HG03135 (cell line): ENCODE measurements at regions not wholly inside any gene's neighbourhood (a gene's known extent, or its start where the extent isn't known, plus 50 kb on each side); places are given as distances from the start of the nearest gene placed in this dataset.
"Not testable (repeated sequence)": the region's sequence is repeated elsewhere in the genome, so short reads cannot be mapped to it uniquely, and the experiment has no call there.

Experiments used
- ATAC-seq: cut with Tn5 transposase; IDR thresholded peaks from one replicate; pipeline ENCODE4 v1.9.1; 2021; ENCODE audit warnings: mild to moderate bottlenecking, moderate library complexity; ENCODE audit not compliant: unreplicated experiment

GRCh38 chr4:132809298-132810032 lies 339.6 kb upstream of the PCDH10 start:
- no peak for ATAC-seq

DNA sequence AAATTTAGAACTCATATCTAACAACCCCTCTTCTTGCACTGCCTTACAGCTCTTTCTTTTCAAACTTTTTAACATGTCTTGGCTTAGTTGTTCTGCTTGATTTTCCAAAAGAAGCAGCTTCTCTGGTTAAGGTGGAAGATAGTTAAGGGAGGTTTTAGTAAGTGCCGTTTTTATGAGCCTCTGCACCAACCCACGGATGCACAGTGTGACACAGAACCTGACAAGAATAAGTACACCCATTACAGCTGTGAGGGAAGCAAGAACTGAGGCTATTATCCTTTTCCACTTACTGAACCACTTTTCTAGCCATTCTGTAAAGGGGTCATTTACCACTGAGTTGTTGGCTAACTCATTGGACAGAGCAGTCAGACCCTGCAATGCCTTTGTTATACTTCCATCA lies 336.0 kb upstream of the PCDH10 start:
- ATAC-seq: not testable (repeated sequence)

DNA sequence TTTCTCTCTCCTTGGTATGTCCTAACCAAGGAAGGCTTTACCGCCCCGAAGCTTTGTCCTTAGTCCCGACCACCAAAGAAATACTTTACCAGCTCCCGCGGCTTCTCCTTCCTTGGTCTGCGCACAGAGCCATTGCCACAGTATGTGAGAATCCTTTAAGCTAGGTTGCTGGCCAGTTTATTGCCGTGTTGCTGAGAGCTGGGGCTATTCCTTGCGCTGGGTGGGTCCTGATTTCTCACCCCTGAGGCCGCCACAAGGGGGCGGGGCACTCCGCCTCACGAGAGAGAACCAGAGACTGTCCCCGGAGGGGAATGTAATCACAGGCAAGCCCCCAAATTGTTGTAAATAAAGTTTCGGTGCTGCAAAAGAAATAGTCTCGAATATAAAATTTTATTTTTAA lies 331.0 kb upstream of the PCDH10 start:
- ATAC-seq: no peak

- ATAC-seq: no peak
These were observed 325.7 kb upstream of the PCDH10 start for GRCh38 chr4:132823419-132823818.

DNA sequence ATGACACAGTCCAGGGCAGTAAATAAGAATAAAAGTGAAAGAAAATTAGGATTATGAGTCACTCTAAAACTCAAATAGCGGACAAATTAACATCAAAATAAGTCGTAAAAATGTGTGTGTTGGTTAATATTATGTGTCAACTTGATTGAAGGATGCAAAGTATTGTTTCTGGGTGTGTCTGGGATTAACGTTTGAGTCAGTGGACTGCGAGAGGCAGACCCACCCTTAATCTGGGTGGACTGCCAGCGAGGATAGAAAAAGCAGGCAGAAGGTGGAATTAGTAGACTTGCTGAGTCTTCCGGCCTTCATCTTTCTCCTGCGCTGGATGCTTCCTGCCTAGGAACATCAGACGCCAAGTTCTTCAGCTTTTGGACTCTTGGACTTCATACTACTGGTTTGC lies 324.3 kb upstream of the PCDH10 start:
- ATAC-seq: no peak

GRCh38 chr4:132827522-132827921 lies 321.6 kb upstream of the PCDH10 start:
- peak; percentile 70 for ATAC-seq

DNA sequence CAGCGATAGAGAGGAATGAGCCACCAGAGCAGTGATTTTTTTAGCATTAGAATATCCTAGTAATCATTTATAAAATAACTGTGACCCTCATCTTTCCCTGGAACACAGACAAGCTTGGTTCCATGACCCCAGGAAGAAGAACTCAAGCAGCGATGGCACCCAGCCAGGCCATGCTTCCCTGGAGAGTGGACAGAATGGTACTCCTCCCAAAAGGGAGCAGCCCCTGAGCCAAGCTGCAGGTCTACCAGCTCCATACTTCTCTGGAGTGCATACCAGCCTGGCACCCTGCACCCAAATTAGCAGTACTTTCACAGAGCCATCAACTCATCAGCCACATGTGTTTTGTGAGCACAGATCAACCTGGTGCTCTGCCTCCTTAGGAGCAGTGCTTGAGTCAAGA lies 310.9 kb upstream of the PCDH10 start:
- ATAC-seq: no peak

- no peak for ATAC-seq
These were observed 310.0 kb upstream of the PCDH10 start for GRCh38 chr4:132839070-132839469.

DNA sequence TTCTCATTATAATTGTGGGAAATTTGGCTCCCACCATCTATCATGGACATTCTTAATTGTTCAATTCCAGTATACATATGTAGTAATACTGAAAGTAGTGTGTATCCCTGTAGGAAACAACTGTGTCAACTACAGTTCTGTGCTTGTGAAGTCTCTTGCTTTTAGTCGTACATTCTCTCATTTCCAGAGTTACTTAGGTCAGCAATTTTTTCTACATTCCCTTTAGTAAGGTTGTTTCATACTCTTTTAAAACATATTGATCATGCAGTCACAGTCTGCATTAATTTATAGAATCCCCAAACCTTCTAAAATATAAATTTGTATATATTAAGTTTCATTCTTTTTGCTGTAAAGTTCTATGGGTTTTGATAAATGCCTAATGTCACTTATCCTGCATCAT lies 289.2 kb upstream of the PCDH10 start:
- no peak for ATAC-seq

DNA sequence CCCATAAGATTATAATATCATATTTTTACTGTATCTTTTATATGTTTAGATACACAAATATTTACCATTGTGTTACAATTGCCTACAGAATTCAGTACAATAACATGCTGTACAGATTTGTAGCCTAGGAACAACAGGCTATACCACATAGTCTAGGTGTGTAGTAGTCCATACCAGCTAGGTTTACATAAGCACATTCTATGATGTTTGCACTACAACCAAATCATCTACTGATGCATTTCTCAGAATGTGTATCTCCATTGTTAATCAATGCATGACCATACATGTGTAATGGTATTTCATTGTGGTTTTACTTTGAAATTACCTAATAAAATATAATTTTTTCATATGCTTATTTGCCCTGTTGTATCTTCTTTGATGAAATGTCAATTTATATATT lies 288.1 kb upstream of the PCDH10 start:
- ATAC-seq: no peak

GRCh38 chr4:132863619-132864018 lies 285.5 kb upstream of the PCDH10 start:
- no peak for ATAC-seq

DNA sequence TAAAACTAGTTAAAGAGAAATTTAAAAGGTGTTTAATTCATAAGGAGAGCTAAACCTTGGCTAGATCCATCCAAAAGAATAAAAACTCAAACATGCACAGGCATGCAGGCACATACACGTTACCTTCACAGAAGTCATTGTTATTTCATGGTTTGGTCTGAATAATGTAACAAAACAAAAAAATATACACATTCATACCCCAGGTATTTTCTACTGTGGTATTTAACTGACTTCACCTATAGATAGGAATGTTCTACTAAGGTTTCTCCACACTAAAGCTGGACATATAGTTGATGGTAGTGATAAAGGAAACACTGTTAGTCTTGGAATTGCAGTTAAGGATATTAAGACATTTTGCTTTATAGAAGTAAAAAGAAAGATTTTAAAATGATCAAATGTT lies 283.6 kb upstream of the PCDH10 start:
- ATAC-seq: no peak

DNA sequence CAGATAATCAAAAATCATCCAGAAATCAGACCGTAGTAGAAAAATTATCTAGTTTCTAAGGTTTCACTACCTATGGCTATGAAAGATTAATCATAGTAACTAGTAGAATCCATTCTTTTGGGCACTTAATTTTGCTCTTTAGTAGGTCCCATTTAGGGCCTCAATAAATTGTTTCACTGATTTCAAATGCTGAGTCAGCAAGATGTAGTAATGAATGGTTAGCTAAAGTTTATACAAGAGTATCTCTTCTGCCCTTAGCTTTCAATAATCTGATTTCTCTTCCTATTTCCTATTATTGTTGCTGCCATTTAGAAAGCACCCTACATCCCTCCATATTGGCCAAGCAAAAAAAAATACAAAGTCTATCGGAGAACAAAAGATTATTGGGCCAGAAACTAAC lies 283.2 kb upstream of the PCDH10 start:
- no peak for ATAC-seq

DNA sequence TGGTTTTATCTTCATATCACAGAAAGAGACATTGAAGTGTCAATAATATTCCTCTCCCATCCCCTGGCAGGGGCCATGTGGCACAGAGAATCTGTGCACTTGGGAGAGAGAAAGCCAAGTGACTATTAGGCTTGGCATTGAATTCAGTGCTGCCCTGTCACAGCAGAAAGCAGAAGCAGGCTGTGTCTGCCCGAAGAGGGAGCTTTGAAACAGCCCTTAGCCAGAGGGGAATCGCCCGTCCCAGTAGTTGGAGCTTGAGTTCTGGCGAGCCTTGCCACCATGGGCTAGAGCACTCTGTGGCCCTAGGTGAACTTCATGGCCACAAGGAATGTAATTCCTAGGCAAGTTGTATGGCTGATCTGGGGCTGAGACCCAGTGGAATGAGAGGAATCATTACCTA lies 282.5 kb upstream of the PCDH10 start:
- no peak for ATAC-seq

DNA sequence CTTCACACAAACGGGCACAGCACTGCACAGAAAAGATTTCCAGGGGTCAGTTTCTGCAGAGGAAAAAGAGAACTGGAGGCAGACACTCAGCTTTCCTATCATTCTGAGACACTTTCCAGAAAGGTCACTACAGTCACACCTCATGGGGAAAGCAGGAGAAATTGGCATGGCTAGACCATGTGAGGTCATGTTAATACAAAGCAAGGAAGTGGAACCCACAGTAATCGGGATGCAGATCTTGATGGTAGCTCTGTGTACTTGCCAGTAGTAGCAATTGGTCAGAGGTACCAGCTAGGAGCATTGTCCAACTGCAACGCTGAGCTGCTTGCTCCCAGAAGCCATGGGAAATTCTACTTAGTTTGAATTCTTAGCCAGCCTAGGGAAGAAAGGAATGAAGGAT lies 255.3 kb upstream of the PCDH10 start:
- no peak for ATAC-seq

- no peak for ATAC-seq
These were observed 247.9 kb upstream of the PCDH10 start for GRCh38 chr4:132901224-132901623.

DNA sequence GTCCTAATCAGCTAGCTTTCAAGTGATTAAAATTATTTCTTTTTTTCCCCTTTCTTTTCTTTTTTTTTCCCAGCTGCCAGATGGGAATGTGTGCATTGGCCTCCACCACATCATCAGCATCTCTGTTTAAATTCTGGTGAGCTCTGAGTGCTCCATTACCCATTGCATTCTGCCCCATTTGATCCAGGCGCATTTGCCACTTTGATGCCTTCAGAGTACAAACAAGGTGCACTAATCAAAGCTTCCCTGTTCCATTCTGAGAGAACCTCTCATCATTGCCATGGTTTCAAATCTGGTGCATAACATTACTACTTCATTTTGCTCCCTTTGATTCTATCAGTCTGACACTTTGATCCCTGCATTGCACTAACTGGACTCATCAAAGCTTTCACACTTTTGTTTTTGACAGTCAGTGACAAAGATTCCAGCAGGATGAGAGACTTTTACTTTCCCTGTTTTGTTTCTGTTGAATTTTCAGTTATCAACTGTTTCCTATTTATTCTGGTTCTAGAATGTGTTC lies 238.8 kb upstream of the PCDH10 start:
- ATAC-seq: no peak

GRCh38 chr4:132918096-132918495 lies 231.0 kb upstream of the PCDH10 start:
- no peak for ATAC-seq

- ATAC-seq: no peak
These were observed 225.6 kb upstream of the PCDH10 start for GRCh38 chr4:132923516-132923915.

DNA sequence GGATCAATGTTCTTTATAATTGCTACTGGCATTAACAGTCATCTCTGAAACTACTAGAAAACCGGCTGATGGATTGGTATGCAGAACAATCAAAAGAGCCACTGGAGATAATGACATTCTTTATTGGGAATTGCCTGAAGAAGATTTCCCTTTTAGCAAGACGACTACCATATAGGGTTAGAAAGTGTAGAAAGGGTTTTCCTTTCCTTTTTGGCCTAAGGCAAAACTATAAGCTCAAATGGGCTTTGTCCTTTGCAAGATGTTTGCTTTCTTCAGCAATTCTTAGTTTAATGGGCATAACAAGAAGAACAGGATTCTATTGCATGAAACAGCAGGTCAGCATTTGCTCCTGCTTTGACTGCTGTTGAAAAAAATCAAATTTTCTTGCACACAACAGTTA lies 214.2 kb upstream of the PCDH10 start:
- no peak for ATAC-seq

DNA sequence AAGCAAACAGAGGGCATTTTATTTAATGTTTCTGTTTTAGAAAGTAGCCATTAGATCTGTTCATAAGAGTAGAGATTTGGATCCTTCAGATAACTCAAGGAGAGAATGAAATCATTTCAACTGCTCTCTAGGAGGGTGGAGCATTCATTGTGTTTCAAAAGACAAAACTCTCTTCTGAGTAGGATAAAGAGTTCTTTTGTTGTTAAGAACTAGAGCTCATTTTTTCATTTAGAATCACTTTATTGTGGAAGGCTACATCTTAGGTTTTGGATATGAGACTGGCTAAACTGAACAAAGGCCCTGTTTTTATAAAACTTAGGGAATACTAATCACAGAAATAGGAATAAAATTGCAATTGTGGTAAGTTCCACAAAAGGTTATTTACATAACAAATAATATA lies 193.9 kb upstream of the PCDH10 start:
- ATAC-seq: no peak

DNA sequence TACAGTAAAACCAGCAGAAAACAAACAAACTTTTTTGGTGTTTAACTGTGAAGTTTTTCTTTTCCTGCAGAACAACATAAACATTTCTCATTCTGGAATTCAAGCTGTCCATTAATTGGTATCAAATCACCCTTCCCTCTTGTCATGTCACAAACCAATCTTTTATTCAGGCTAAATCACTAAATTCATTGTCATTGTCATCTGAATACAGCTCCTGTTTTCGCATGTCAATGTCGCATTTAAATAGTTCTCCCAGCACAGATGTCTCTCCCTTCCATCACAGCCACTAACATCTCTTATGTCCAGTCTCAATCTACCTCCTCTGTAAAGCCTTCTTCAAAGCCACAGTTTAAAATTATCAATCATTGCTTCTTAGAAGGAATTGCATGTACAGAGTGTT lies 192.1 kb upstream of the PCDH10 start:
- no peak for ATAC-seq
